HG03045 (cell line): ENCODE measurements at regions not wholly inside any gene's neighbourhood (a gene's known extent, or its start where the extent isn't known, plus 50 kb on each side); places are given as distances from the start of the nearest gene placed in this dataset.

Source experiments
- ATAC-seq: cut with Tn5 transposase; IDR thresholded peaks from one replicate; pipeline ENCODE4 v1.9.1; 2021; ENCODE audit warnings: mild to moderate bottlenecking, moderate library complexity; ENCODE audit not compliant: unreplicated experiment

DNA sequence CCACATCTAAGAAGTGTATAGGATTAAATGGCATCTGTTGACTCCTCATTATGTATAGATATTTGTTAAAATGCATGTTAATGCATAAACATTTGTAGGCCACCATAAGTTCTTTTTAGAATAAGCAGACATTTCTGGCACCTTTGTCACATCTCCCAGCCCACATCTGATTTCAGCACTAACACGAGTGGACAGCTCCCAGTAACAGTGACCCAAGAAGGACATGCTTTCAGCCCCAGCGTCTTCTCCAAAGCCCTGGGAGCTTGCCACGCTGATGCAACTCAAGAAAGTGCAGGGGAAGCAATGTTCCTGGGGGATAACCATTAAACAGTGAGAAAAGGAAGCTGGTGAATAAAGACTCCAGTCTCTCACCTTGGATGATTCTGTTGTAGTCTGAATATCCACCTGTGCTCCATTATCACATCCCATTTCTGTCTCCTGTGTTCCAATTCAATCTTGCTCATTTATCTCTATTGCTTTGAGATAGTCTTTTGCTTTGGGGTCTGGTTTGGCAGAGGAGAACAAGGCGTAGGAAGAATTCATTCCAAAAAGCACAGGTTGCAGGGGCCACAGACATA is 182.6 kb upstream of the THSD7B start:
- ATAC-seq = no peak

DNA sequence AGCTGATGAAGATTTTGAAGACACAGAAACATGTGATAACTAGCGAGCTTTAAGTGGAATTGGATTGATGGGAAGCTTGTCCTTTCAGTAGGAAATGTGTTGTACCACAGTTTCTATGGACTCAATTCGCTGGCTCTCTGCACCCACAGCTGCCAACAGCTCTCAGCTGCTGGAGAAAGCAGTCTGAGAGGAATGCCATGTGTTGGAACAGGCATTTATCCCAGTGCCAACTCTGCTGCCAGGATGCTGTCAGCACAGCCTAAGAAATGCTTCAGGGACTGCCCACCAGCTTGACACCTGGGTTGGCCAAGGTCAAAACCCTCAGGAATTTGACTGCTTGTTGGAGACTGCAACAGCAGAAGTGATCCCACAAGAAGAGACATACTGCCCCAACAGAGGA is 193.0 kb upstream of the THSD7B start:
- ATAC-seq = no peak

DNA sequence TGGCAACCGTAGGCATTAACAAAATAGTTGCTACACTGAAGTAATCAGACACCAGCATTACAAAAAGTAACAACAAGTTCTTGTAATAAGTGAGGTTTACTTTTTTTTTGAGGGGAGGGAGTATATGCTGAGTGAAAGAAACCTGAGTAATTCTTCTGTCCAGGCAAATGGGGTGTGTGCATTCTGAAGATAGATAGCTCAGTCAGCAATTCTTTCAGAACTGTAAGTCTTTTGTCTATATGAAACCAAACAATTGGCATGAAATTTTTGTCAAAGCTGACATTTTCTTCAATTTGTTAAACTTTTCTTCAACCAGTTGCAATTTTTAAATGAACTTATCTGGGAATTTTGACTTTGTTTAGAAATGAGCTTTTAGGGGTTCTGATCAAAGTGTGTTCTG is 208.1 kb upstream of the THSD7B start:
- no peak for ATAC-seq

DNA sequence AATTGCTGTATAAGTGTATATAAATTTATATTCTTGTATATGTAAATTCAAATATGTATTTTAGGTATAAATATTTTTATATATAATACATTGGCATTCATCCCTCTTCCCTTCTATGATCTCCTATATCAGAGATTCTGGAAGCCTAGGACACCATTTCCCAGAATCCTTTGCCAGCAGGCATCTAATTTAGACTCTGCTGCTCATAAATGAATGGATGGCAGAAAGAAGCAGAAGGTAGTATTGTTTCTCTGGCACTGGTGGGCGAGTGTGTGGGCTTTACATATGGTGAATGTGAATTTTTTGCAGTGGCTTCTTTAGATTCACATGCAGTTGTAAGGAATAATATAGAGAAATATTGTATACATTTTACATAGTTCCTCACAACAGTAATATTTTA is 215.2 kb upstream of the THSD7B start:
- ATAC-seq = no peak

DNA sequence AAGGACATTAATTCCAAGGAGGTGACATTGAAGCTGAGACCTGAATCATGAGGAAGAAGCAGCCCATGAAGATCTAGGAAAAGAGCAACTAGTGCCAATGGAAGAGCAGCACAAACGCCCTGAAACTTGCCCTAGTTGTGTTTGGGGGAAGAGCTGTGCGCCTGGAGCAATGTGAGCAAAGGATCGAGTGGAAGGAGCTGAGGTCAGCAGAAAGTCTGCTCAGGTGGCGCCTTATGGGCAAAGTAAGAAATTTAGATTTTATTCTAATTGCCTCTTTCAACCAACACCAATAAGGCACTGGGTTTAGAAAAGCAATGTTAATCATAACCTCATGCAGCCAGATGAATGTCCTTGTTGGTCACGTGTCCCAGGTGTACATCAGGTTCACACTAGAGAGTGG is 226.0 kb upstream of the THSD7B start:
- ATAC-seq = no peak

DNA sequence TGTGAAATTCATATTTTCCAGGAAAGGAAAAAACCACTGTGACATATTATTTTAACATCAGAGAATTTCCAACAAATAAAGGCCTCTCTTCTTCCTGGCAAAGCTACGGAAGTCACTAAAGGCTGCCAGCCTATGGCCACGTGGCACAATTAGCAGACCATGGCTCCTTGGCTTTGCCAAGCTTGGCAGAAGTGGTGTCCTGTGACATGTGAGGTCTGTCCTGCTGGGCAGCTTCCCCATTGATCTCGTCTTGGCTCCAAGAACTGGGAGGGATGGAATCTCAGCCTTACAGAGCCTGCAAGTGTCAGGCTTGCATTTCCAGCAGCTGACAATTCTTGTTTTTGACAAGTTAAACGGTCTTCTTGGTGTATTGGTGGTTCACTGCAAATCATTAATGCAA is 226.9 kb upstream of the THSD7B start:
- no peak for ATAC-seq

DNA sequence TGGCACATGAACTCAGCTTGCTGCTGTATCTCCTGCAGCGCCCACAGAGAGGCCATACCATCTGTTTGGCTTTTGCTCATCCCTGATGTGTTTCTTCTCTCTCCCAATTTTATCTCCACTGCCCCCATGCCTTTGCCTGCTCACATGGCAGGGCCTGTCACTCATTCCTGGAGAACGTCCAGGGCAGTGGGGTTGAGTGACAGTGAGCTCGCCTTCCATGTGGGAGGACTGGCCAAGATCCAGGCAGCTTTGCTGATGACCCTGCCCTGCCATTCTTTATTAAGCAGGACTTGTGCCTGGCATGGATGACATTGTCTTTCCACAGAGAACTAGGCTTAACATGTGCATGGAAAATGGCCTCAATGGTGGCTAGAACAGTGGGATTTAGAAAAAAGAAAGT is 230.5 kb upstream of the THSD7B start:
- ATAC-seq = no peak

DNA sequence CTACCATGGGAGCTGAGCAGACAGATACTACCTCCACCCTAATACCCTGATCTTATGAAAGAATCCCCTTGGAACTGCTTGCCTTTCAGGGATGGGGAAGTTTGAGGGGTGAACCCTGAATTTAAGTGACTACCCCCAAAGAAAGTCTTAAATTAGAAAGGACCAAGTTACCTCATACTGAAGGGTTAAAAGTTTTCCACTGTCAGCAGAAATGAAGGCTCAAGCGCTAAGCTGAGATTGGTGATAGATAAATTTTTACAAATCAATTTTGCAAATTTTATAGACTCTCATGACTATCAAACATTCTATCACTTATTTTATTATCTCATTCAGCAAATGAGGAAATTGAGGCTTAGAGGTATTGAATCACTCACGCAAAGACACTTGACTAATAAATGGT is 233.2 kb upstream of the THSD7B start:
- ATAC-seq = no peak

DNA sequence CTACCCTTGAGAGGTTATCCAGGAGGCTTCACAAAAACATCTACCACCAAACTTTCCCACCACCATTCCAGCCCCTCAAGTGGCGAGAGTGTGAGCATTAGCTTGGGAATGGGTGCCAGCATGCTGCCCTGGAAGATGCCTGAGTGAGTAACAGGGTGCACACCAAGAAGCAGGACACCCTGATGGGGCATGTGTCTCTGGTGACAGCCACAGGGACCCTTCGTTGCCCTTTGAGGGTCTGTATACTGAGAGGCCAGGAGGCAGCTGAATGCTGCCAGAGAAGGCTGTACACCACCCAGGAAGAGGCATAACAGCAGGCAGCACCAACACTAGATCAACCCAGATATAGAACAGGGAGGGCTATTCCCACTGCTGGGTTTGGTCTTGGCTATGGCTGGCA is 233.6 kb upstream of the THSD7B start:
- no peak for ATAC-seq

DNA sequence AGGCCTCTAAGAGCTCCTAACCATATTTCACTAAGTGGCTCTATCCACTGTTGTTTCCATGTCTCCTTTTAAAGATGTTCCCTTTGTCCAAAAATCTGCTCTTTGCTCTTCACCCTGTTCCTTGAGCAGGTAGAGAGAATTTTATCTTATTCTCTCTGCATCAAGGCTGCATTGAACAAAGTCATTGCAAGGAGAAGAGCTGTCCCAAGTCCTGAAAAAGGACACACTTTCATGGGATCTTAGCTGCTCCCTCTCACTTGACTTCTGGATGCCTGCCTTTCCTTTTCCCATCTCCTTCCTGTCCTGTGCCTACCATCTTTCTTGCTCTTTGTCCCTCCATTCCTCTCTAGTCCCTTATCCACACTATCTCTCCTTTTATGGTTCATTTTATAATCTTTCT is 235.2 kb upstream of the THSD7B start:
- no peak for ATAC-seq

DNA sequence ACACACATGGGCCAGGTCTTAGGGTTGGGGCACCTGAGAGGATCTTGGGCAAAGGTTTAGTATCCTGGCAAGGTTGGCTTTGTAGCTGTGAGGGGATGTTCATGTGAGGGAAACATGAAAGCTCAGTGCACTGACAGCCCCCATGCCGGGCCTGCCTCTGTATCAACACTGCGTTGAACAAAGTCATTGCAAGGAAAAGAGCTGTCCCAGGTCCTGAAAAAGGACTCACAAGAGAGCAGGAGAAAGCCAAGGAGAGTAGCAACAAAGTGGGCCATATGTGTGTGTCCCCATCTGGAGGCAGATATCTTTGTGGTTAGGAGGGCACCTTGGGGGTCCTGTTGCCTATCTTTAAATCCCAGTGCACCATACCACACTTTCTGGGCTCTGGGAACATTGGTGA is 237.8 kb upstream of the THSD7B start:
- ATAC-seq = no peak

DNA sequence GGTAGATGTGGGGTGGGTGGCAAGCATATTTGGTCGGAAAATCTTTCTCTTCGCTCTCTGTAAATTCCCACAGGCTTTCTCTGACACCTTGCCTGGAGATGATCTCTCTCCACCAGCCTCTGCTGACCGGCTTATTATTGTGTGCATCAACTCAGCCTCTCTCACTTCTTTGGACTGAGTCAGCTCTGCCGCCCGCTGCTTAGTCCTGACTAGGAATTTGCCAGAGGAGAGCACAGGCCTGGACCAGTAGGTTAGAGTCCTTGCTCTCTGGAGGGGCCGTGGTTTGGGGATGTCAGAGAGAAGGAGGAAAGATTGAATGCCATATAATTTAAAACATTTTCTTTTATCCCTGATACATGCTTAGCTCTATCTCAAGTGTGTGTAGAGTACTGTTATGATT is 242.6 kb upstream of the THSD7B start:
- ATAC-seq = no peak

DNA sequence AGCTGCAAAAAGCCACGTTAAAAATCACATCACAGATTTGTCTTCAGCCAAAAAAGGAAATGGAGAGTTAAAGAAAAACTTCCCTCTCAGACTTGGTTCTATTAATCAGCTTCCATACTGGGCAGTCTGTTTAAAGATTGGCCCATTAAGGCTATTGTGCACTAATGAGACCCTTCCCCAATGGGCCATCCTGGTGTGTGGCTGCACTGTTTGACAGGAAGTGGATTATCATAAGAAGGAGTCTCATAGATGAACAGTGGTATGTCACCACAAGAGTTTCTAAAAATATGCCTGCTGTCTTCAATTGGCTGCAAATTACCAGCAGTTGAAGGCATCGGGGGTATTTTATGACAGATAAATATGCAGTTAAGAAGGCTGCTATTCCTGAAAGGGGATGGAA is 247.6 kb upstream of the THSD7B start:
- no peak for ATAC-seq

DNA sequence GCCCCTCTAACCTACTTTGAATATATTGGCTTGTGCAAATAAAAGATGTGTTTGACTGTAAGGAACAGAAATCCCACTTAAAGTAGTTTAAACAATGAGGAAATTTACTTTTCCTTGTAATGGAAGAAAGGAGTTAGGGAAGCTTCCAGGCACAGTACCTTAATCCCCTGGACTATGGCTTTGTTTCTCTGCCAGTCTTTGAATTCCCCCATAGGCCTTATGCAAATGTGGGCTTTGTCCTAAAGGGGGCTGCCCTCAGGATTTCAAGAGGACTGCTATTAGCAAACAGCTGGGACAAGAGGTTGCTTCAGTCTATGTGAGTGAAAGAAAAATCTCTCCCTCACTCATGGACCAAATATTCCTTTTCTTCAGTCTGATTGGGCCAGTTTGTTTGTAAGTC is 255.1 kb upstream of the THSD7B start:
- ATAC-seq = no peak

DNA sequence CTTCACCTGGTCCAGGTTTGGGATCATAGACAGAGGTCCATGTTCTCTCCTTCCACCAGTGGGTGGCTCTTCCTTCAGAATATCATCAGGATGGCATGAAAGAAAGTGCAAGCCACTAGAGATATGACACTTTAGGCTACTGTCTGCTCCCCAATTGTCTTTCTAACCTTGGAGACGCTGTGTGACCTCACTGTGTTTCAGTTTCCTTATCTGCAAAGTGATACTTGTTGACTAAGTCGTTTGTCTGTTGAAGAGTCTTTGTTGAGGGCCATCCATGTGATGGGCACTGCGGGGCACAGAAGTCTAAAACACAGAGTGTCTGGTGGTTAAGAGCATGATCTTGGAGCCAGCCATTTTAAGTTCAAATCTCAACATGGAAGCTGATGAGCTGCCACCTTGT is 259.9 kb upstream of the THSD7B start:
- ATAC-seq = no peak

DNA sequence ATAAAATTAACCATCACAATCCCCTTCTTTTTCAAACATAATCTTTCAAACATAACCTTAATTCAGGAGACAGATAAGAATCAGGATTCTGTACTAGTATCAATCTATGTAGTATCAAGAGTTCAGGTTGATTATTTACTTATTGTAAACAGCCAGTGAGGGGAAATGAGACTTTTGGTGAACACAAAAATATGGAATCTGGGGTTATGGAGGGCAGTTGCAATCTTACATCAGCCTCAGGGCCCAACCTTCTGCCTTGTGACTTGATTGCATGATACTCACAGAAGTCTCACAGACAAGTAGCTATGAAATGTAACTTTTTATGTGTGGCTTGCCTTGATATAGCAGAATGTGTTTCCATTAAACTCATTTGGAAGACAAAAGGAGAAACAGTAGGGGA is 262.7 kb upstream of the THSD7B start:
- ATAC-seq = no peak

DNA sequence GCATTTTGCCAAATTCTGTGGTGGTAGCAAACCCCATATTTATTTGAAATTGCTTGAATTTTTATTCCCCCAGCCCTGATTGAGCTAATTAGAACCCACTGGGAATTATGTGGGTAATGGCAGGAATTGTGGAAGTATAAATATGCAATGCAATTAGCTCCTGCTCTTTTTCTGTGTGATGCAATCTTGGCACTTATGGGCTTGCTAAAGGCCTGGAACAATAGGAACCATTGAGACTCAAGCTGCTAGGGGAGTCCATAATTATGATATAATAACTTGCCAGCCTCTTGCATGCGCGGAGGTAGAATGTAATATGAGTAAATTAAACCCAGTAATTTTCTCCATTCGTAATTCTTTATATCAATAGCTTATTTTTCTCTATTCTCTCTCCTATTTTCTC is 267.6 kb upstream of the THSD7B start:
- ATAC-seq = no peak

DNA sequence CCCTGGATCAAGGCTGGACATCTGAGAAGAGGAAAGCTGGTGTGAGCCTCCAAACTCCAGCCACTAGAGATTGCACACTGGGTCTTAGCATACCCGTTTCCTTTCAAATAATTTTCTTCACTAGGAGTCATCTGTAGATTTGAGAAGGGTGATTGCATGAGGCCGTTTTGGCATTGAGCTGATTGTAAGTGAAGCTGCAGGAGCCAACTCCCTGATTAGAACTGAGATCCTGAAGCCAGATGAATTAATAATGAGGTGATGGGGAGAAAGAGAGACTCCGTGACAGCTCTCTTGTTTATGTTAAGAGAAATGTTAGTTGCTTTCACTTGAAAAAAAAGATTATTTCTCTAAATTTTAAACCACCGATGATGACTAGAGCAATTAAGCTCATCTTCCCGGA is 268.4 kb upstream of the THSD7B start:
- ATAC-seq = no peak

DNA sequence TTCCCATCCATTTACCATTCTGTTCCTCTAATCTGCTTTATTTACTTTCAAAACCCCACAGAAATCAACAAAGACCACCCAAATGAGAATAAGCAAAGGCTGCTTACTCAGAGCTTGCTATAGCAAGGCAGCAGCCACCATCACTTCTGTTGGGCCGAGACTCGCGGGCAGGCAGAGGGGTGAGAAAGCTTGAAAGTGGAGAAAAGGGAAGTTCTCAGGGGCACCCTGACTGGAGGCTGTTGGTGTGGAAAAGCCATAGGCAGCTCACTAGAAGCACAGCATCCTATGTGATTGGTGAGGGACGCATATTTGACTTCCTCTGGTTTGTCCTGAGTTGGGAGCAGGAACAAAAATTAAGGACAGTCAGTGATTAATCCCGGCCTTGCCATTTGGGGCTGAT is 269.7 kb upstream of the THSD7B start:
- no peak for ATAC-seq

DNA sequence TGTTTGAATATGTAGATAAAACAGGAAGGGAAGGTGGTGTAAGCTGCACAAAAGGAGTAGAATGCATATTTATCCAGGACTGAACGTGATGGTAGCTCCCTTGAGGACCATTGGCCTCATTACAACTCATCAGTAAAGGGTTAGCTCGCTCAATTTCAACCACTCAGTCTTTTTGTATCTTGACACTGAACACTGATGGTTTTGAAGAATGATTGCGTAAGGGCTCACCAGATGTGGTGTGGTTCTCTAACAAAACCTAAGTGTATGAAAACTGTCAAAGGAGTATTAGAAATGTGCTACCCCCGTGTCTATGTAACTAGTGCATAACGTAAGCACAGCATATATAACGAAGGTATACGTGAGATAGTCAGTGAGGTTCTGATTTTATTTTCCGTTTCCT is 272.4 kb upstream of the THSD7B start:
- ATAC-seq = no peak

DNA sequence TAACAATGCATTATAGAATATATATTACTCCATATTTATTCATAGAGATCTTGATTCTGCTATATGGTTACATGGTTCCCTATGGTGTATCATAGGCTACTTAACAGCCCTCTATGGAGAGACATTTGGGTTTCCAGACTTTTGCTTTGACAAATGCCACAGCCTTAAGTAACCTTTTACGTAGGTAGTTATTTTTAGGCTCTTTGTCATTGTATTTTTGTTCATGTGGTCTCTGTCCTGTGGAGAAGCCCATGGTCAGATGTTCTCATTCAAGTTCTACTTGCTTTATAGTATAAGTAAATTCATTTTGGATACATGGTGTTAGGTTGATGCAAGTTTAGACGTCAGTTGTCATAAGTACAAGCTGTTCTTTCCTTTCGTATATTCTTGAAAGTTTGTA is 275.2 kb upstream of the THSD7B start:
- no peak for ATAC-seq

DNA sequence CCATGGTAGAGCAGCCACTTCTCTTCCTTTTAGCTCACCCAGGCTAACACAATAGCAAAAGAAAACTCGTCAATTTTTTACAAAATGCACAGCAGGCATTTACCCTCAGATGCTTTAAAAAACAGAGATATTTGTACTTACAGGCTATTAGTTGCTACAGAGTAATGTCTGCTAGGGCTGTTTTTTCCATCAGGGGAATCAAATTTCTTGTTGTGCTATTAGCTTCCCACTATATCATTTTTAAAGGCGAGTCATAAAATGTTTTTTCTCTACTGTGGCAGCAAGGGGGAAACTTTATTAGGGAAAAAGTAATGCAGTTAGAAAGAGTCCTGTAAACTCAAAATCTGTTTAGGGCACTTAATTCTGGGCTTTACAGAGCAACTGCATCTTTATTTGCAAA is 277.9 kb upstream of the THSD7B start:
- no peak for ATAC-seq

DNA sequence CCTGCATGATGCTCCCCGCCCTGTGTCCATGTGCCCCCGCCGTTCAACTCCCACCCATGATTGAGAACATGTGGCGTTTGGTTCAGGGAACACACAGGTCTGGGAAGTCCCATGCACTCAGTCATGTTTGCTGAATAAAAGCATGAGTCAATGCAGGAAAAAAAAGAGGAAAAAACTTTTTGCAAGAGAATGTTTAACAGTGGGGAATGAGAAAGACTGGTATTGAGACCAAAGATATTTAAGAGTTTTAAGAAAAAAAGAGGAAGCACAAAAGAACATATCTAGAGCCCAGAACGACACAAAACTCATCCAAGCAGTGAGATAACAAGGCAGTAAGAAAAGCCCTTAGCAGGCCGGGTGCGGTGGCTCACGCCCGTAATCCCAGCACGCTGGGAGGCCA is 279.2 kb upstream of the THSD7B start:
- ATAC-seq = peak; percentile 76

DNA sequence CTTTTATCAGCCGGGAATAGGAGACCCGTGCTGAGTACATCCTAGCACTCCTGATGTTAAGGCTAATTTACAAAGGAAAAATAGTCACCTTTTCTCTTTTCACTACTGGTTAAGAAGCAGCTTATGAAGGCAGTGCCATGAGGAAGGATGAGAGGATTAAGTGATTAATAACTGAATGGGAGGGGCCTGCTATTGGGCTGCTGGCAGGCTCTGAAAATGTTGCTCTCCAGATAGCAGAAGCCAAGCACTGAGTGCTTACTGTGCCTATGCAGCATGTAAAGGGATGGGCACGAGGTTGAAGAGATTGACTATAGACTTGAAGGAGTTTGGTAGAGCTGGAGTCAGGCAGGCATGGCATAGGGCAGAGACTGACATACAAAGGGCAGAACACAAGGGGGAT is 282.4 kb upstream of the THSD7B start:
- no peak for ATAC-seq
